HG02571 (cell line): ENCODE measurements at regions not wholly inside any gene's neighbourhood (a gene's known extent, or its start where the extent isn't known, plus 50 kb on each side); places are given as distances from the start of the nearest gene placed in this dataset.

Source experiments
- ATAC-seq: cut with Tn5 transposase; IDR thresholded peaks from one replicate; pipeline ENCODE4 v1.9.1; 2021; ENCODE audit warnings: mild to moderate bottlenecking, moderate library complexity; ENCODE audit not compliant: unreplicated experiment

- no peak for ATAC-seq
Measured at GRCh38 chr10:62625484-62625883, 179.0 kb upstream of the ADO start.

GRCh38 chr10:62626079-62626478 is 178.4 kb upstream of the ADO start:
- no peak for ATAC-seq

GRCh38 chr10:62626817-62627216 is 177.7 kb upstream of the ADO start:
- ATAC-seq, result no peak

- no peak for ATAC-seq
Measured at GRCh38 chr10:62627983-62628382, 176.5 kb upstream of the ADO start.

GRCh38 chr10:62631241-62631640 is 173.3 kb upstream of the ADO start:
- no peak for ATAC-seq

GRCh38 chr10:62632071-62632809 is 172.3 kb upstream of the ADO start:
- ATAC-seq, result peak; percentile 68

- ATAC-seq, result no peak
Measured at GRCh38 chr10:62633976-62634375, 170.5 kb upstream of the ADO start.

GRCh38 chr10:62634576-62634975 is 169.9 kb upstream of the ADO start:
- no peak for ATAC-seq

GRCh38 chr10:62635127-62635526 is 169.4 kb upstream of the ADO start:
- no peak for ATAC-seq

GRCh38 chr10:62636825-62637248 is 167.7 kb upstream of the ADO start:
- ATAC-seq, result no peak

GRCh38 chr10:62637249-62638061 is 167.1 kb upstream of the ADO start:
- ATAC-seq, result peak; percentile 49

GRCh38 chr10:62638062-62638477 is 166.4 kb upstream of the ADO start:
- peak; percentile 33 for ATAC-seq

GRCh38 chr10:62639144-62639543 is 165.4 kb upstream of the ADO start:
- ATAC-seq, result no peak

GRCh38 chr10:62640411-62640810 is 164.1 kb upstream of the ADO start:
- ATAC-seq, result no peak

- no peak for ATAC-seq
Measured at GRCh38 chr10:62643606-62644587, 160.6 kb upstream of the ADO start.

GRCh38 chr10:62647375-62648092 is 157.0 kb upstream of the ADO start:
- no peak for ATAC-seq

- ATAC-seq, result no peak
Measured at GRCh38 chr10:62648921-62649320, 155.6 kb upstream of the ADO start.

- no peak for ATAC-seq
Measured at GRCh38 chr10:62650411-62650810, 154.1 kb upstream of the ADO start.

- ATAC-seq, result no peak
Measured at GRCh38 chr10:62651341-62651740, 153.2 kb upstream of the ADO start.

- ATAC-seq, result no peak
Measured at GRCh38 chr10:62652114-62652513, 152.4 kb upstream of the ADO start.
